Ovary (tissue), 7 donors: ENCODE measurements at regions not wholly inside any gene's neighbourhood (a gene's known extent, or its start where the extent isn't known, plus 50 kb on each side); places are given as distances from the start of the nearest gene placed in this dataset.

Experiments
- DNase-seq, 5 donors: peaks; one replicate each; pipeline ENCODE4 v3.0.0-alpha.2; 2019 to 2020
- H3K27ac ChIP-seq, 2 donors: fragments of 200-600 bp; one replicate each; pipeline versions ENCODE4 v1.5.1 to v1.8.0; 2019 to 2022
- H3K27me3 ChIP-seq: fragments of 200-600 bp; one replicate; pipeline ENCODE4 v1.8.0; 2022
- H3K36me3 ChIP-seq: fragments of 200-600 bp; sonication (generic); one replicate; pipeline ENCODE4 v1.5.1; 2019
- H3K4me1 ChIP-seq: one replicate; pipeline ENCODE4 v1.8.1; 2013; ENCODE audit warnings: mild to moderate bottlenecking, moderate library complexity; ENCODE audit not compliant: insufficient read depth
- H3K4me3 ChIP-seq: fragments of 200-600 bp; sonication (generic); one replicate; pipeline ENCODE4 v1.5.1; 2017
- H3K9me3 ChIP-seq, 2 donors: fragments of 200-600 bp in 1 of 2; sonication (generic) in 1 of 2; one replicate each; pipeline versions ENCODE4 v1.5.1 to v1.8.1; 2013 to 2019; ENCODE audit warnings: mild to moderate bottlenecking in 1 of 2, moderate library complexity in 1 of 2
- EP300 ChIP-seq: sonication (generic); formaldehyde crosslinking; IDR thresholded peaks from one replicate; pipeline ENCODE4 v1.6.1; 2017; ENCODE audit warnings: antibody characterized with exemption
- POLR2A ChIP-seq: fragments of 450-650 bp; IDR thresholded peaks from one replicate; pipeline ENCODE4 v1.6.1; 2017; ENCODE audit warnings: antibody characterized with exemption, mild to moderate bottlenecking, moderate library complexity
- WGBS, 3 donors: extraction: QIAGEN DNeasy Blood & Tissue Kit in 1 of 3; methylation state at CpG; one replicate each; pipeline versions ENCODE4 v1.1.5 to v1.1.7; 2013 to 2017; 5-methylcytosine and 5-hydroxymethylcytosine counted together
- intact Hi-C, 4 donors: fragments of 100-400 bp; cut with DNase I; formaldehyde crosslinking; loops; one replicate each; pipeline versions ENCODE4 v1.11.0 to v1.15.1; 2022 to 2023
- TF ChIP-seq, protein P1 (sequence below), 3 donors: fragments of 450-650 bp in 2 of 3; fragments of 200-600 bp in 1 of 3; IDR thresholded peaks; one replicate each; pipeline versions ENCODE4 v1.5.1 to v1.8.0; 2016 to 2022; ENCODE audit warnings: antibody characterized with exemption in 3 of 3, mild to moderate bottlenecking in 1 of 3
- donor health status: DM: no; HTN: no; CAD: no; lungs with moderate emphysema.
- donor health status: DM: no; HTN: no; CAD: no.
- donor health status: Bipolar disorder and iron deficiency.
- donor health status: DM: no; HTN: no; CAD: no.
- donor health status: DM: yes; HTN: yes; CAD: no.

DNA sequence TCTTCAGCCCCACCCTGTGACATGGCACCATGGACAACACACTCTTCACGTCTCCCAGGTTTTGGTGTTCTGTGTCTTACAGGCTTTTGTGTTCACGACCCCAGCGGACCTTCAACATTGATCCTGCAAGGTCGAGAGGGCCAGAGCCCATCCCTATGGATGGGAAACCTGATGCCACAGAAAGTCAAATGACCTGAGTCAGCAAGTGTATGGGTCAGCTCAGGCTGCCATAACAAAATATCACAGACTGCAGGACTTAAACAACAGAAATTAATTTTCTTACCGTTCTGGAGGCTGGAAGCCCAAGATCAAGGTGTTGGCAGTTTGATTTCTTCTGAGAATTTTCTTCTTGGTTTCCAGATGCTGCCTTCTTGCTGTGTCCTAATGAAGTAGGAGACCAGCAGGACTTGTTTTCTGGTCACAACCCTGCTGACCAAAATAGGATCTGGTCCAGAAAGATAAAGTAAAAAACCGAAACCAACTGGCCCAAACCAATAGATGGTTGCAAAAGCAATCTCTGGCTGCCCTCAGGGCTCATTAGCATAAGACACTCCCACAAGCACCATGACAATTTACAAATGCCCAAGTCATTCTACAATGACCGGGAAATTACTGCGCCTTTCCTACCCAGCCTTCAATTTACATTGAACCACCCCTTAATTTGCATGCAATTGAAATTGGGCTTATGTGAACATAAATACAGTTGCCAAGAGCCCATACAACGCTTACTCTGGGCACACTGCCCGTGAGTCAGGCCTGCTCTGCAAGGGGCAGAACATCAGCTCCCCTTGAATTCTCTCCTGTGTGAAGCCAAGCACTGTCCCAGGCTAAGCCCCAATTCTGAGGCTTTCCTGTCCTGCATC lies 82.9 kb upstream of the SLC22A11 start:
- no peak overlapping the region for H3K4me3 ChIP-seq
- H3K4me1 ChIP-seq: no peaks in the 10 kb centered on the region
- no peak overlapping the region for H3K27ac ChIP-seq
- H3K27me3 ChIP-seq: no peaks in the 10 kb centered on the region
- no peaks in the 10 kb centered on the region for H3K9me3 ChIP-seq
- TF ChIP-seq, protein P1, sequence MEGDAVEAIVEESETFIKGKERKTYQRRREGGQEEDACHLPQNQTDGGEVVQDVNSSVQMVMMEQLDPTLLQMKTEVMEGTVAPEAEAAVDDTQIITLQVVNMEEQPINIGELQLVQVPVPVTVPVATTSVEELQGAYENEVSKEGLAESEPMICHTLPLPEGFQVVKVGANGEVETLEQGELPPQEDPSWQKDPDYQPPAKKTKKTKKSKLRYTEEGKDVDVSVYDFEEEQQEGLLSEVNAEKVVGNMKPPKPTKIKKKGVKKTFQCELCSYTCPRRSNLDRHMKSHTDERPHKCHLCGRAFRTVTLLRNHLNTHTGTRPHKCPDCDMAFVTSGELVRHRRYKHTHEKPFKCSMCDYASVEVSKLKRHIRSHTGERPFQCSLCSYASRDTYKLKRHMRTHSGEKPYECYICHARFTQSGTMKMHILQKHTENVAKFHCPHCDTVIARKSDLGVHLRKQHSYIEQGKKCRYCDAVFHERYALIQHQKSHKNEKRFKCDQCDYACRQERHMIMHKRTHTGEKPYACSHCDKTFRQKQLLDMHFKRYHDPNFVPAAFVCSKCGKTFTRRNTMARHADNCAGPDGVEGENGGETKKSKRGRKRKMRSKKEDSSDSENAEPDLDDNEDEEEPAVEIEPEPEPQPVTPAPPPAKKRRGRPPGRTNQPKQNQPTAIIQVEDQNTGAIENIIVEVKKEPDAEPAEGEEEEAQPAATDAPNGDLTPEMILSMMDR (IDR thresholded peaks at IDR 0.05): no peak
- TF ChIP-seq EP300: no peak
- TF ChIP-seq POLR2A: no peak
- H3K36me3 ChIP-seq: no peaks in the 10 kb centered on the region
- WGBS, 3 donors: 74 to 80% (median 76%) methylated on average over 10 of the region's 10 CpGs
- no peak for DNase-seq
- intact Hi-C loops: no loop called here

GRCh38 chr11:64474680-64475079 lies 81.1 kb upstream of the SLC22A11 start:
- DNase-seq: no peak
- Histone ChIP-seq H3K4me1 (no peaks in the 10 kb centered on the region), H3K4me3 (no peak overlapping the region), H3K9me3 (no peaks in the 10 kb centered on the region), H3K27me3 (no peaks in the 10 kb centered on the region), H3K36me3 (no peaks in the 10 kb centered on the region), H3K27ac (no peak overlapping the region)
- intact Hi-C loops: no loop called here
- WGBS, 3 donors: 85 to 90% (median 86%) methylated on average over 11 of the region's 11 CpGs
- TF ChIP-seq, protein P1 (IDR thresholded peaks at IDR 0.05): no peak
- TF ChIP-seq POLR2A: no peak
- TF ChIP-seq EP300: no peak

- intact Hi-C loops: no loop called here
- TF ChIP-seq, protein P1 (IDR thresholded peaks at IDR 0.05): no peak
- TF ChIP-seq POLR2A: no peak
- no peak for TF ChIP-seq EP300
- H3K4me1 ChIP-seq: no peaks in the 10 kb centered on the region
- no peak for DNase-seq
- 92 to 93% (median 92%) methylated on average over 11 of the region's 11 CpGs for WGBS, 3 donors
- H3K36me3 ChIP-seq: no peaks in the 10 kb centered on the region
- H3K27ac ChIP-seq: no peak overlapping the region
- no peaks in the 10 kb centered on the region for H3K27me3 ChIP-seq
- H3K9me3 ChIP-seq: no peaks in the 10 kb centered on the region
- H3K4me3 ChIP-seq: no peak overlapping the region
These were observed 80.6 kb upstream of the SLC22A11 start for GRCh38 chr11:64475145-64475544.

GRCh38 chr11:64476881-64477280 lies 78.9 kb upstream of the SLC22A11 start:
- H3K27me3 ChIP-seq: no peaks in the 10 kb centered on the region
- WGBS, 3 donors: 77 to 81% (median 80%) methylated on average over 7 of the region's 7 CpGs

More at GRCh38 chr11:64476881-64477280, 78.9 kb upstream of the SLC22A11 start:
- no peak overlapping the region for H3K27ac ChIP-seq
- intact Hi-C loops: no loop called here
- no peak overlapping the region for H3K4me3 ChIP-seq
- TF ChIP-seq POLR2A (no peak), EP300 (no peak)
- TF ChIP-seq, protein P1 (IDR thresholded peaks at IDR 0.05): no peak
- H3K9me3 ChIP-seq: no peaks in the 10 kb centered on the region
- no peaks in the 10 kb centered on the region for H3K4me1 ChIP-seq
- H3K36me3 ChIP-seq: no peaks in the 10 kb centered on the region
- DNase-seq: no peak
